ENCODE measurements at regions not wholly inside any gene's neighbourhood (a gene's known extent, or its start where the extent isn't known, plus 50 kb on each side); places are given as distances from the start of the nearest gene placed in this dataset.

- H3K4me3 ChIP-seq (ENCODE audit: low read length), result no peak overlapping the region
- H2AFZ ChIP-seq (ENCODE audit: low read depth, low read length), result no peak overlapping the region
- H3K4me1 ChIP-seq (ENCODE audit: insufficient read depth, low read length), result no peaks in the 10 kb centered on the region
- no peaks in the 10 kb centered on the region for H3K36me3 ChIP-seq (ENCODE audit: insufficient read depth, low read length)
- no peaks in the 10 kb centered on the region for H3K9me3 ChIP-seq (ENCODE audit: low read length)
- H3K27me3 ChIP-seq (ENCODE audit: insufficient read depth, low read length), result no peaks in the 10 kb centered on the region
Measured at GRCh38 chr21:38699048-38699447, 106.7 kb upstream of the ETS2 start.

- H2AFZ ChIP-seq (ENCODE audit: low read depth, low read length), result no peak overlapping the region
- H3K4me1 ChIP-seq (ENCODE audit: insufficient read depth, low read length), result no peaks in the 10 kb centered on the region
- no peak overlapping the region for H3K4me3 ChIP-seq (ENCODE audit: low read length)
- no peaks in the 10 kb centered on the region for H3K9me3 ChIP-seq (ENCODE audit: low read length)
- H3K27me3 ChIP-seq (ENCODE audit: insufficient read depth, low read length), result no peaks in the 10 kb centered on the region
- H3K36me3 ChIP-seq (ENCODE audit: insufficient read depth, low read length), result no peaks in the 10 kb centered on the region
Measured at GRCh38 chr21:38702196-38702595, 103.5 kb upstream of the ETS2 start.

DNA sequence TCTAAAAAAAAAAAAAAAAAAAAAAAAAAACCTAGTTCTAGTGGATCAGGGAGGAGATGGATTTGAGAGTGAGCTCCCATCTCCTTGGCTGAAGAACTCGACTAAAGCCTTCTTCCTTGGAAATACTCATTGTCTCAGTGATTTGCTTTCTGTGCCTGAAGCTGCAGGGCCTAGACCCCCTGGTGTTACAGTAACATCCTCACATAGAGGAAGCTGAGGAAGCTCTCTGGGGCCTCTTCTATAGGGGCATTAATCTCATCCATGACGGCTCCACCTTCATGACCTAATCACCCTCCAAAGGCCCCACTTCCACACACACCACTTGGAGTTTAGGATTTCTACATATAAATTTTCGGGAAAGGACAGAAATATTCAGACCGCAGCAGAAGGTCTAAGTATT, 95.9 kb upstream of the ETS2 start:
- no peak overlapping the region for H2AFZ ChIP-seq (ENCODE audit: low read depth, low read length)
- H3K9me3 ChIP-seq (ENCODE audit: low read length), result no peaks in the 10 kb centered on the region
- H3K4me3 ChIP-seq (ENCODE audit: low read length), result no peak overlapping the region
- H3K27me3 ChIP-seq (ENCODE audit: insufficient read depth, low read length), result no peaks in the 10 kb centered on the region
- no peaks in the 10 kb centered on the region for H3K36me3 ChIP-seq (ENCODE audit: insufficient read depth, low read length)
- no peaks in the 10 kb centered on the region for H3K4me1 ChIP-seq (ENCODE audit: insufficient read depth, low read length)

DNA sequence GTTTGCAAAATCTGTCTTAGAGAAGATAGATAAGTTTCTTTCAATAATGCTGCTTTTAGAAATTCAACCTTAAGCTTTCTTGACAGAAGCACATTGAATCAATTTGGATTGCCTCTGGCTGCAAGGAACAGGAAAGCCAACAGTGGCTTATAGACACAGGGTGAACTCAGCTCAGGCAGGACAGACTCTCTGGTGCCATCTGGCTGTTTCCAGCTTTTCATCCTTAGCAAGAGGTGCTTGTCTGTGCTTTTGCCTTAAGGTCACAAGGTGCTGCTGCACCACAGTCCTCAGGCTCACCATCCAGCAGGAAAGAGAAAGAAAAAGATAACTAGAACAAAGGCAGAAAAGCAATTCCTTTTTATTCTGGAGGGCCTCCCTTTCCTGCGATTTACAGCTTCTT, 93.7 kb upstream of the ETS2 start:
- no peaks in the 10 kb centered on the region for H3K27me3 ChIP-seq (ENCODE audit: insufficient read depth, low read length)

GRCh38 chr21:38712664-38713063, 93.1 kb upstream of the ETS2 start:
- Histone ChIP-seq H3K27me3 (ENCODE audit: insufficient read depth, low read length) (no peaks in the 10 kb centered on the region), H2AFZ (ENCODE audit: low read depth, low read length) (no peak overlapping the region), H3K36me3 (ENCODE audit: insufficient read depth, low read length) (no peaks in the 10 kb centered on the region), H3K9me3 (ENCODE audit: low read length) (no peaks in the 10 kb centered on the region), H3K4me3 (ENCODE audit: low read length) (no peak overlapping the region), H3K4me1 (ENCODE audit: insufficient read depth, low read length) (no peaks in the 10 kb centered on the region)

More for the DNA sequence above, 93.7 kb upstream of the ETS2 start:
- Histone ChIP-seq H3K4me3 (ENCODE audit: low read length) (no peak overlapping the region), H3K36me3 (ENCODE audit: insufficient read depth, low read length) (no peaks in the 10 kb centered on the region), H2AFZ (ENCODE audit: low read depth, low read length) (no peak overlapping the region), H3K9me3 (ENCODE audit: low read length) (no peaks in the 10 kb centered on the region), H3K4me1 (ENCODE audit: insufficient read depth, low read length) (no peaks in the 10 kb centered on the region)

DNA sequence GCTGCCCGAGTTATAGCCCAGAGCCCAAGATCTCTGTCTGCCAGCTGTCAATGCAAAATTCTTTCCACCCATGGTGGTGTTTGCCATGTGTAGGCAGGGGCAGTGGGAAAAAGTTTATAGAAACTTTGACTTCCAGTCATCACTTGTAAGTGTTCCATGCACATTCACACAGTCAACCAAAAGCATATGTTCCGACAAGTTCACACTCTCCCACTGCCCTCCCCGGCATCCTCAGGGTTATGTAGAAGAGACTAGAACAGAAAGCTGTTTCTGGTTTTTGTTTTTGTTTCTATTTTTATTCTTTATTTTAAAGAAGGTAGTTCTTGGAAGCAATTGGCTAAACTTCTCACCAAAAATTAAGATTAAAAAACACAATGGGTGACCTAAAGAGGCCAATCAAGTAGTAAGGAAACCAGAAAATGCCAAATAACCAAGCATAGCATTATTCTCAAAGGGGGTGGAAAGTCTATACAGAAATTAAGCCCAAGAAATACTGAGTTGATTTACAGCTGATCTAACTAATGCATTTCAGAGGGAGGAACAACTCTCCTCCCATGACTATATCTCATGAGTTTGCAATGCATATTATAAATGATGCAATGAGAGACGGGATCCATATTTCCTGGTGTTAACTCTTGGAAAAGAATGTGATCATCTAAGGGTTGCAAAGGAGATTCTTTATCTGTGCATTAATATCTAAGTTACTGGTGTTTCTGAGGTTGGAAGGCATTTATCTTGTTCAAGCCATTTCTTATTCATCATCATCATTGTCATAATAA, 91.5 kb upstream of the ETS2 start:
- no peaks in the 10 kb centered on the region for H3K4me1 ChIP-seq (ENCODE audit: insufficient read depth, low read length)
- H3K4me3 ChIP-seq (ENCODE audit: low read length), result no peak overlapping the region
- no peaks in the 10 kb centered on the region for H3K27me3 ChIP-seq (ENCODE audit: insufficient read depth, low read length)
- H2AFZ ChIP-seq (ENCODE audit: low read depth, low read length), result no peak overlapping the region
- no peaks in the 10 kb centered on the region for H3K9me3 ChIP-seq (ENCODE audit: low read length)
- no peaks in the 10 kb centered on the region for H3K36me3 ChIP-seq (ENCODE audit: insufficient read depth, low read length)

- H2AFZ ChIP-seq (ENCODE audit: low read depth, low read length), result no peak overlapping the region
- no peaks in the 10 kb centered on the region for H3K27me3 ChIP-seq (ENCODE audit: insufficient read depth, low read length)
- no peaks in the 10 kb centered on the region for H3K4me1 ChIP-seq (ENCODE audit: insufficient read depth, low read length)
Measured at GRCh38 chr21:38714999-38715398, 90.7 kb upstream of the ETS2 start.

GRCh38 chr21:38716088-38716487, 89.6 kb upstream of the ETS2 start:
- Histone ChIP-seq H2AFZ (ENCODE audit: low read depth, low read length) (no peak overlapping the region), H3K4me1 (ENCODE audit: insufficient read depth, low read length) (no peaks in the 10 kb centered on the region)

More at GRCh38 chr21:38714999-38715398, 90.7 kb upstream of the ETS2 start:
- Histone ChIP-seq H3K9me3 (ENCODE audit: low read length) (no peaks in the 10 kb centered on the region), H3K36me3 (ENCODE audit: insufficient read depth, low read length) (no peaks in the 10 kb centered on the region), H3K4me3 (ENCODE audit: low read length) (no peak overlapping the region)

GRCh38 chr21:38716942-38717341, 88.8 kb upstream of the ETS2 start:
- H2AFZ ChIP-seq (ENCODE audit: low read depth, low read length), result no peak overlapping the region
- no peaks in the 10 kb centered on the region for H3K9me3 ChIP-seq (ENCODE audit: low read length)
- no peaks in the 10 kb centered on the region for H3K4me1 ChIP-seq (ENCODE audit: insufficient read depth, low read length)
- H3K27me3 ChIP-seq (ENCODE audit: insufficient read depth, low read length), result no peaks in the 10 kb centered on the region
- H3K36me3 ChIP-seq (ENCODE audit: insufficient read depth, low read length), result no peaks in the 10 kb centered on the region
- no peak overlapping the region for H3K4me3 ChIP-seq (ENCODE audit: low read length)

More at GRCh38 chr21:38716088-38716487, 89.6 kb upstream of the ETS2 start:
- Histone ChIP-seq H3K36me3 (ENCODE audit: insufficient read depth, low read length) (no peaks in the 10 kb centered on the region), H3K9me3 (ENCODE audit: low read length) (no peaks in the 10 kb centered on the region), H3K27me3 (ENCODE audit: insufficient read depth, low read length) (no peaks in the 10 kb centered on the region), H3K4me3 (ENCODE audit: low read length) (no peak overlapping the region)

DNA sequence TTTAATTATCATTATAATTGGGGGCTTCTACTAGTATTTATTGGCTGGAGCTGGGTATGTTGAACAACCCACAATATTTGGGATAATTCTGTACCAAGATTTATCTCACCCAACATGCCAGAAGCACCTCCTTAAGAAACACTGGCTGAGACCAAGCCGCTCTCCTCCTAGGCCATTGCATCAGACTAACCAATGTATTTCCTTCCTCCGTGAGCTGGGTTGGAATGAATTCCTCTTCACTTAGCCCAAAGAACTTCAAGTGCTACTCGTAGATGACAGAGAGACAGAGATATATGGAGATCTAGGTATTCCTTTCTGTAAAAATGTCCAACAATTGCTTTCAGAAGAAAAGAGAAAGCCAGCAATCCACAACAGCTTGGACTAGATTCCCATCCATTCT, 87.2 kb upstream of the ETS2 start:
- Histone ChIP-seq H3K4me1 (ENCODE audit: insufficient read depth, low read length) (no peaks in the 10 kb centered on the region), H3K9me3 (ENCODE audit: low read length) (no peaks in the 10 kb centered on the region), H2AFZ (ENCODE audit: low read depth, low read length) (no peak overlapping the region), H3K4me3 (ENCODE audit: low read length) (no peak overlapping the region), H3K36me3 (ENCODE audit: insufficient read depth, low read length) (no peaks in the 10 kb centered on the region), H3K27me3 (ENCODE audit: insufficient read depth, low read length) (no peaks in the 10 kb centered on the region)

DNA sequence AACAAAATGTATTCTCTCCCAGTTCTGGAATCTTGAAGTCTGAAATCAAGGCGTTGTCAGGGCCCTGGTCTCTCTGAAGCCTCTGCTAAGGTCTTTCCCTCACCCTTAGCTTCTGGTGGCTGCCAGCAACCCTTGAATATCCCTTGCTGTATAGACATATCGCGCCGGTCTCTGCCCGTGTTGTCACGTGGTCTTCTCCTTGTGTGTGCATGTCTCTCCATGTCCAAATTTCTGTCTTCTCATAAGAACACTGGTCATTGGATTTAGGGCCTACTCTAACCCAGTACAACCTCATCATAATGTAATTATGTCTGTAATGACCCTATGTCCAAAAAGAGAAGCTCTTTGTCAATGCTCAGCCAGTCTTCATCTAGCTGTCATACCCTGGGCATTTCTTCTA, 85.7 kb upstream of the ETS2 start:
- no peaks in the 10 kb centered on the region for H3K4me1 ChIP-seq (ENCODE audit: insufficient read depth, low read length)
- no peaks in the 10 kb centered on the region for H3K36me3 ChIP-seq (ENCODE audit: insufficient read depth, low read length)
- H3K4me3 ChIP-seq (ENCODE audit: low read length), result no peak overlapping the region
- H2AFZ ChIP-seq (ENCODE audit: low read depth, low read length), result no peak overlapping the region
- H3K27me3 ChIP-seq (ENCODE audit: insufficient read depth, low read length), result no peaks in the 10 kb centered on the region
- no peaks in the 10 kb centered on the region for H3K9me3 ChIP-seq (ENCODE audit: low read length)

DNA sequence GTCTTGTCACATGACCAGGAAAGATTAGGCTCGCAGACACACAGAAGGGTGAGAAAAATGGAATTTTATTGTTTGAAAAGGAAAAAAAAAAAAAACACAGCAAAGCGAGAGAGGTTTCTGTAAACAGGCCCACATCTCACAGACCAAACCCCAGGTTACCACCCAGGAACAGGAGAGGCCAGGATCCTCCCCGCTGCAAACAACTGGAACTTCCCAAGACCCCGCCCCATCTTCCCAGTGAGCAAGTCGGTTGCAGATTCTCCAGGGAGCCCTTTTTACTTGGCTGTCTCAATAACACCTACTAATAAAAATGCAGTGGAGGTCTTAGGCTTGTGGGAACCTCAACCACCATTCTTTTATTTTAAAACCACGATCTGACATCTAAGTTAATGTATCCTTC, 84.7 kb upstream of the ETS2 start:
- H3K9me3 ChIP-seq (ENCODE audit: low read length), result no peaks in the 10 kb centered on the region
- H3K4me3 ChIP-seq (ENCODE audit: low read length), result no peak overlapping the region
- no peaks in the 10 kb centered on the region for H3K27me3 ChIP-seq (ENCODE audit: insufficient read depth, low read length)
- no peaks in the 10 kb centered on the region for H3K4me1 ChIP-seq (ENCODE audit: insufficient read depth, low read length)
- no peak overlapping the region for H2AFZ ChIP-seq (ENCODE audit: low read depth, low read length)
- no peaks in the 10 kb centered on the region for H3K36me3 ChIP-seq (ENCODE audit: insufficient read depth, low read length)

DNA sequence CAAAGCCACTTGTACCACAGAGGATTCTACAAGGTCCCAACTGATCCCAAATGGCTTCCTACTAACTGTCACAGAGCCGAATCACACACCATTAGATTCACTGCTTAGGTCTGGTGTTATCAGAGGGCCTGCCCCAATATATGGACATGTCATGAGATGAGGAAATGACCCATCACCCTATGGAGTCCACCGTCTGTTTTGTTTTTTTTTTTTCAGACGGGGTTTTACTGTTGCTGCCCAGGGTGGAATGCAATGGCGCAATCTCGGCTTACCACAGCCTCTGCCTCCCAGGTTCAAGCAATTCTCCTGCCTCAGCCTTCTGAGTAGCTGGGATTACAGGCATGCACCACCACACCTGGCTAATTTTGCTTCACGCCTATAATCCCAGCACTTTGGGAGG, 83.8 kb upstream of the ETS2 start:
- Histone ChIP-seq H3K4me3 (ENCODE audit: low read length) (no peak overlapping the region), H2AFZ (ENCODE audit: low read depth, low read length) (no peak overlapping the region), H3K4me1 (ENCODE audit: insufficient read depth, low read length) (no peaks in the 10 kb centered on the region), H3K27me3 (ENCODE audit: insufficient read depth, low read length) (no peaks in the 10 kb centered on the region), H3K36me3 (ENCODE audit: insufficient read depth, low read length) (no peaks in the 10 kb centered on the region), H3K9me3 (ENCODE audit: low read length) (no peaks in the 10 kb centered on the region)

All from neuron (in vitro differentiated cells).